H1 (cell line): ENCODE measurements at regions not wholly inside any gene's neighbourhood (a gene's known extent, or its start where the extent isn't known, plus 50 kb on each side); places are given as distances from the start of the nearest gene placed in this dataset.

ENCODE experiments used
- CTCF ChIA-PET: fragments of 300-600 bp; sonication (Branson Sonifier 250); formaldehyde crosslinking; loops from one replicate; lab custom pipeline; 2021; ENCODE audit not compliant: partially characterized antibody; lab: Charles Lee
- POLR2A ChIA-PET: fragments of 300-600 bp; sonication (Branson Sonifier 250); formaldehyde crosslinking; loops from one replicate; lab custom pipeline; 2021; ENCODE audit warnings: inconsistent platforms; ENCODE audit not compliant: partially characterized antibody; lab: Charles Lee
- DNase-seq, 2 experiments: peaks; one replicate each; pipeline versions ENCODE4 v3.0.0 to v3.0.0-alpha.2; 2010 to 2022; ENCODE audit warnings: low spot score in 2 of 2, low read depth in 1 of 2, mixed read lengths in 1 of 2
- FAIRE-seq: peaks from 2 replicates; lab custom pipeline; 2011; peaks lifted over from hg19 to GRCh38; lab: Jason Lieb, UNC
- H2AFZ ChIP-seq: 2 replicates; pipeline ENCODE4 v1.8.1; 2012; ENCODE audit warnings: low read length, inconsistent platforms
- H2AK5ac ChIP-seq: 2 replicates; pipeline ENCODE4 v1.6.1; 2013; ENCODE audit warnings: low read depth, low read length
- H2BK120ac ChIP-seq: replicated peaks from 2 replicates; pipeline ENCODE3; 2013; ENCODE audit warnings: low read depth, low read length, inconsistent platforms
- H2BK12ac ChIP-seq: 2 replicates; pipeline ENCODE4 v1.6.1; 2013; ENCODE audit warnings: low read depth, low read length
- H2BK15ac ChIP-seq: 2 replicates; pipeline ENCODE4 v1.6.1; 2013; ENCODE audit warnings: low read length
- H2BK20ac ChIP-seq: 2 replicates; pipeline ENCODE4 v1.6.1; 2013; ENCODE audit warnings: low read length
- H2BK5ac ChIP-seq: 2 replicates; pipeline ENCODE4 v1.6.1; 2013; ENCODE audit warnings: low read depth, low read length
- H3K14ac ChIP-seq: 2 replicates; pipeline ENCODE4 v1.6.1; 2013; ENCODE audit warnings: inconsistent platforms; ENCODE audit not compliant: insufficient read length
- H3K18ac ChIP-seq: 2 replicates; pipeline ENCODE4 v1.6.1; 2013; ENCODE audit warnings: low read length; ENCODE audit errors: extremely low read depth
- H3K23ac ChIP-seq: 2 replicates; pipeline ENCODE4 v1.6.1; 2013; ENCODE audit warnings: inconsistent platforms; ENCODE audit not compliant: insufficient read length
- H3K23me2 ChIP-seq: 2 replicates; pipeline ENCODE4 v1.6.1; 2013; ENCODE audit warnings: low read depth, low read length
- H3K27ac ChIP-seq: 2 replicates; pipeline ENCODE4 v1.6.1; 2011; ENCODE audit warnings: low read depth, low read length, inconsistent platforms
- H3K27me3 ChIP-seq, 4 experiments: replicated peaks in 1 of 4; 1 replicate in 1 of 4; 2 replicates in 3 of 4; pipeline versions ENCODE4 v1.6.1 to v1.8.1; 2011 to 2013; ENCODE audit warnings: low read length in 3 of 4, mild to moderate bottlenecking in 3 of 4, inconsistent platforms in 2 of 4, mixed read lengths in 2 of 4, moderate library complexity in 1 of 4; ENCODE audit not compliant: control insufficient read depth in 3 of 4, insufficient read depth in 3 of 4; ENCODE audit errors: extremely low read depth in 1 of 4
- H3K36me3 ChIP-seq, 4 experiments: 2 replicates each; pipeline versions ENCODE4 v1.6.1 to v1.8.1; 2011 to 2013; ENCODE audit warnings: mild to moderate bottlenecking in 4 of 4, low read length in 3 of 4, moderate library complexity in 2 of 4, control low read depth in 1 of 4, inconsistent platforms in 1 of 4; ENCODE audit not compliant: insufficient read depth in 4 of 4, control insufficient read depth in 2 of 4
- H3K4ac ChIP-seq: replicated peaks from 2 replicates; pipeline ENCODE3; 2013; ENCODE audit warnings: low read length, low read depth, mixed read lengths, inconsistent platforms; ENCODE audit not compliant: insufficient read length
- H3K4me1 ChIP-seq, 4 experiments: replicated peaks in 1 of 4; 1 replicate in 1 of 4; 2 replicates in 3 of 4; pipeline versions ENCODE4 v1.6.1 to v1.8.1; 2011 to 2013; ENCODE audit warnings: low read length in 3 of 4, inconsistent platforms in 2 of 4, mixed read lengths in 1 of 4; ENCODE audit not compliant: insufficient read depth in 4 of 4, control insufficient read depth in 3 of 4
- H3K4me2 ChIP-seq, 2 experiments: 2 replicates each; pipeline versions ENCODE4 v1.6.1 to v1.8.1; 2011 to 2013; ENCODE audit warnings: low read depth in 2 of 2, low read length in 2 of 2, control low read depth in 1 of 2, inconsistent platforms in 1 of 2, mild to moderate bottlenecking in 1 of 2; ENCODE audit not compliant: insufficient read depth in 1 of 2
- H3K4me3 ChIP-seq, 4 experiments: fragments of 200-600, 300-600 bp in 1 of 4; sonication (generic), shearing (Covaris generic), sonication (Bioruptor Twin) in 1 of 4; 2 replicates each; pipeline versions ENCODE4 v1.5.1 to v1.8.1; 2011 to 2016; ENCODE audit warnings: low read length in 4 of 4, low read depth in 3 of 4, control low read depth in 2 of 4, inconsistent platforms in 2 of 4, mild to moderate bottlenecking in 2 of 4, mixed read lengths in 1 of 4, moderate library complexity in 1 of 4; ENCODE audit not compliant: insufficient read depth in 2 of 4; ENCODE audit errors: extremely low read depth in 1 of 4
- H3K56ac ChIP-seq: replicated peaks from 2 replicates; pipeline ENCODE3; 2013; ENCODE audit warnings: low read depth, mild to moderate bottlenecking, mixed read lengths, low read length, inconsistent platforms; ENCODE audit not compliant: insufficient read length
- H3K79me1 ChIP-seq: 2 replicates; pipeline ENCODE4 v1.6.1; 2013; ENCODE audit warnings: low read depth, low read length, control low read depth
- H3K79me2 ChIP-seq, 2 experiments: 2 replicates each; pipeline versions ENCODE4 v1.6.1 to v1.8.1; 2012 to 2013; ENCODE audit warnings: low read length in 2 of 2, mild to moderate bottlenecking in 2 of 2, inconsistent platforms in 1 of 2; ENCODE audit not compliant: insufficient read depth in 2 of 2, control insufficient read depth in 1 of 2
- H3K9ac ChIP-seq, 4 experiments: replicated peaks in 1 of 4; 1 replicate in 1 of 4; 2 replicates in 3 of 4; pipeline versions ENCODE4 v1.6.1 to v1.8.1; 2011 to 2013; ENCODE audit warnings: low read depth in 3 of 4, low read length in 3 of 4, control low read depth in 2 of 4, mild to moderate bottlenecking in 2 of 4, moderate library complexity in 2 of 4, inconsistent platforms in 1 of 4; ENCODE audit errors: extremely low read depth in 1 of 4
- H3K9me3 ChIP-seq, 2 experiments: 2 replicates each; pipeline versions ENCODE4 v1.6.1 to v1.8.1; 2012 to 2013; ENCODE audit warnings: mild to moderate bottlenecking in 2 of 2, moderate library complexity in 2 of 2, control low read depth in 1 of 2, inconsistent platforms in 1 of 2, low read depth in 1 of 2, low read length in 1 of 2, mixed read lengths in 1 of 2; ENCODE audit not compliant: insufficient read depth in 2 of 2
- H4K20me1 ChIP-seq, 2 experiments: replicated peaks in 1 of 2; 2 replicates each; pipeline versions ENCODE3 to v1.8.1; 2011 to 2013; ENCODE audit warnings: inconsistent platforms in 2 of 2, low read length in 2 of 2, mild to moderate bottlenecking in 1 of 2; ENCODE audit not compliant: insufficient read depth in 2 of 2, control insufficient read depth in 1 of 2
- H4K5ac ChIP-seq: 2 replicates; pipeline ENCODE4 v1.6.1; 2013; ENCODE audit warnings: low read length, low read depth, mixed read lengths, inconsistent platforms; ENCODE audit not compliant: insufficient read length
- H4K8ac ChIP-seq: 2 replicates; pipeline ENCODE4 v1.8.0; 2013; ENCODE audit warnings: mild to moderate bottlenecking, moderate library complexity, low read length, inconsistent platforms; ENCODE audit not compliant: insufficient read depth; ENCODE audit errors: extremely low read depth
- H4K91ac ChIP-seq: replicated peaks from 2 replicates; pipeline ENCODE3; 2013; ENCODE audit warnings: low read length, mixed read lengths, inconsistent platforms; ENCODE audit not compliant: insufficient read length
- GTF2F1 ChIP-seq: IDR thresholded peaks from 2 replicates; pipeline ENCODE4 v1.6.1; 2012; ENCODE audit warnings: low read depth, low read length, improper control_type of control experiment, borderline replicate concordance
- MAFK ChIP-seq: IDR thresholded peaks from 2 replicates; pipeline ENCODE4 v1.6.1; 2012; ENCODE audit warnings: low read depth, mild to moderate bottlenecking, improper control_type of control experiment, low read length

DNA sequence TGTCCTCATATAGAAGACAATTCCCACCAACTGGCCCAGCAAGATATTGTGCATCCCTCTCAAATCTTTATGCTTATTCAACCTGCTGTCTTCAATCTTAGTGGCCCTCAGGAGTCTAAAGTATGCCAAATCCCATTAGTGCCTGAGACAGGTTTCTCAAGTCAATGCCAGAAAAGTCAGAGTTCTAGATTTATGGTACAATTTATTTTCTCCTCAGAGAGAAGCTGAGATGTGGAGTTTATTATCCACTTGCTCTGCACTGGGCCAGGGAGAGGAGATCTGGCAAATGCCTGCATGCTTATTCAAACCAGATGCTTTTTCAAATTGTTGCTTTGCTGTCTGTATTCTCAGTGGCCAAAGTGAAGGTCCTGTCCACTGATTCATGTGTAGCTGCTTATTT, 825.2 kb downstream of the METTL4 start:
- no peak overlapping the region for H3K9ac ChIP-seq
- H4K5ac ChIP-seq: no peak overlapping the region
- FAIRE-seq: no peak
- no peak overlapping the region for H3K18ac ChIP-seq
- H2AK5ac ChIP-seq: no peak overlapping the region
- no peak overlapping the region for H3K23ac ChIP-seq
- H3K27ac ChIP-seq: no peak overlapping the region
- H3K4me2 ChIP-seq: no peak overlapping the region
- no peak overlapping the region for H2BK15ac ChIP-seq
- no peak overlapping the region for H2AFZ ChIP-seq
- no peaks in the 10 kb centered on the region for H3K9me3 ChIP-seq
- H3K23me2 ChIP-seq: 0 out of 2 replicates have a peak, but pooled peaks cover 2% of the 10 kb centered on the region
- H4K8ac ChIP-seq: no peak overlapping the region
- H2BK12ac ChIP-seq: no peak overlapping the region
- no peaks in the 10 kb centered on the region for H3K4me1 ChIP-seq
- ChIA-PET POLR2A (no interaction called here), CTCF (interaction anchor here (1.0 kb wide), 1 partner anchor 82 kb away, joined by 3 read pairs; no protein-coding TSS in a partner anchor)
- H2BK5ac ChIP-seq: no peak overlapping the region
- H4K91ac ChIP-seq: no peak overlapping the region
- no peaks in the 10 kb centered on the region for H3K79me1 ChIP-seq
- no peak overlapping the region for H3K4ac ChIP-seq
- no peak overlapping the region for H2BK20ac ChIP-seq
- no peaks in the 10 kb centered on the region for H3K27me3 ChIP-seq
- no peak overlapping the region for H3K14ac ChIP-seq
- DNase-seq: no peak
- no peaks in the 10 kb centered on the region for H4K20me1 ChIP-seq
- no peak overlapping the region for H3K56ac ChIP-seq
- no peak overlapping the region for H2BK120ac ChIP-seq
- no peaks in the 10 kb centered on the region for H3K79me2 ChIP-seq
- H3K4me3 ChIP-seq: no peak overlapping the region
- no peaks in the 10 kb centered on the region for H3K36me3 ChIP-seq
- TF ChIP-seq GTF2F1 (no peak), MAFK (no peak)
